ENCODE measurements at regions not wholly inside any gene's neighbourhood (a gene's known extent, or its start where the extent isn't known, plus 50 kb on each side); places are given as distances from the start of the nearest gene placed in this dataset.

DNA sequence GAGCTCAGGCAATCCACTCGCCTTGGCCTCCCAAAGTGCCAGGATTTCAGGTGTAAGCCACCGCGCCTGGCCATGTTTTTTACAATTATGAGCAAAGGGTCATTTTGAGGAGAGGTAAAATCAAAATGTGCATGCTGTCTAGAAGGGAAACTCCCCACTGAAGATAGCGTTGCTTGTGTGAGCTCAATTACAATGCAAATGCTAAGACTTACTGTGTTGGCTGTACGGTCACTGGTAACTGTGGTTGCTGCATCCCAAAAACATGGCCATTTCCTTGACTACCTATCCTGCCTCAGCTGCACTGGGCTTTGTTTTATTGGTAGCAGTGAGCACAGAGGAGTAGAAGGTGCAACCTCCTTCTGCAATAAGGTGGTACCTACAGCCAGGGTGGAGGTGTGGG lies 77.4 kb upstream of the SPATA31E1 start:
- no peak for DNase-seq (ENCODE audit: low read depth)
- ChIA-PET POLR2A (no interaction called here), CTCF (interaction anchor here (1.3 kb wide), 1 partner anchor 127 kb away, joined by 3 read pairs; no protein-coding TSS in a partner anchor)
- peaks cover 12% of the 10 kb centered on the region for H3K27me3 ChIP-seq (ENCODE audit: control insufficient read depth, insufficient read depth, low read length)
- no peak overlapping the region for H3K4me3 ChIP-seq (ENCODE audit: low read depth, low read length)
- H3K36me3 ChIP-seq (ENCODE audit: control insufficient read depth, insufficient read depth, low read length): no peaks in the 10 kb centered on the region
- TF ChIP-seq, protein P1, sequence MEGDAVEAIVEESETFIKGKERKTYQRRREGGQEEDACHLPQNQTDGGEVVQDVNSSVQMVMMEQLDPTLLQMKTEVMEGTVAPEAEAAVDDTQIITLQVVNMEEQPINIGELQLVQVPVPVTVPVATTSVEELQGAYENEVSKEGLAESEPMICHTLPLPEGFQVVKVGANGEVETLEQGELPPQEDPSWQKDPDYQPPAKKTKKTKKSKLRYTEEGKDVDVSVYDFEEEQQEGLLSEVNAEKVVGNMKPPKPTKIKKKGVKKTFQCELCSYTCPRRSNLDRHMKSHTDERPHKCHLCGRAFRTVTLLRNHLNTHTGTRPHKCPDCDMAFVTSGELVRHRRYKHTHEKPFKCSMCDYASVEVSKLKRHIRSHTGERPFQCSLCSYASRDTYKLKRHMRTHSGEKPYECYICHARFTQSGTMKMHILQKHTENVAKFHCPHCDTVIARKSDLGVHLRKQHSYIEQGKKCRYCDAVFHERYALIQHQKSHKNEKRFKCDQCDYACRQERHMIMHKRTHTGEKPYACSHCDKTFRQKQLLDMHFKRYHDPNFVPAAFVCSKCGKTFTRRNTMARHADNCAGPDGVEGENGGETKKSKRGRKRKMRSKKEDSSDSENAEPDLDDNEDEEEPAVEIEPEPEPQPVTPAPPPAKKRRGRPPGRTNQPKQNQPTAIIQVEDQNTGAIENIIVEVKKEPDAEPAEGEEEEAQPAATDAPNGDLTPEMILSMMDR (IDR thresholded peaks at IDR 0.05; ENCODE audit: insufficient read depth, low read depth, low read length): no peak

DNA sequence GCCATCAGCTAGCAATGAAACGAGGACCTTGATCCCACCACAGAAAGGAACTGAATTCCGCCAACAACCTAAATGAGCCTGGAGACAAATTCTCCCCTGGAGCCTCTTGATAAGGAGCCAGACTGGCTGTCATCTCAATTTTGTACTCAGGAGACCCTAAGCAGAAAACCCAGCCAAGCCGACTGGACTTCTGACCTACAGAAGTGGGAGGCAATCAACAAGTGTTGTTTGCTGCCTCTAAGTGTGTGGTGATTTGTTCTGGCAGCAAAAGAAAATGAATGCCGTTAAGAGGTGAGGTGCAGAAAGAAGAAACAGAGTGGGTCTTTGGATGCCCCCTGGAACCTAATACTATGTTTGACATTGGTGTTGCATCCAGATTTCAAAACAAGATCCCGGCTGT lies 72.7 kb upstream of the SPATA31E1 start:
- peaks cover 9% of the 10 kb centered on the region for H3K27me3 ChIP-seq (ENCODE audit: control insufficient read depth, insufficient read depth, low read length)
- POLR2A ChIA-PET: no interaction called here
- no peak overlapping the region for H3K4me3 ChIP-seq (ENCODE audit: low read depth, low read length)
- no peaks in the 10 kb centered on the region for H3K36me3 ChIP-seq (ENCODE audit: control insufficient read depth, insufficient read depth, low read length)
- TF ChIP-seq, protein P1 (IDR thresholded peaks at IDR 0.05; ENCODE audit: insufficient read depth, low read depth, low read length): no peak
- CTCF ChIA-PET: interaction anchor here (3.9 to 4.9 kb wide), 2 partner anchors 9 to 126 kb away, joined by 21 to 55 read pairs; no protein-coding TSS in a partner anchor
- DNase-seq (ENCODE audit: low read depth): no peak

DNA sequence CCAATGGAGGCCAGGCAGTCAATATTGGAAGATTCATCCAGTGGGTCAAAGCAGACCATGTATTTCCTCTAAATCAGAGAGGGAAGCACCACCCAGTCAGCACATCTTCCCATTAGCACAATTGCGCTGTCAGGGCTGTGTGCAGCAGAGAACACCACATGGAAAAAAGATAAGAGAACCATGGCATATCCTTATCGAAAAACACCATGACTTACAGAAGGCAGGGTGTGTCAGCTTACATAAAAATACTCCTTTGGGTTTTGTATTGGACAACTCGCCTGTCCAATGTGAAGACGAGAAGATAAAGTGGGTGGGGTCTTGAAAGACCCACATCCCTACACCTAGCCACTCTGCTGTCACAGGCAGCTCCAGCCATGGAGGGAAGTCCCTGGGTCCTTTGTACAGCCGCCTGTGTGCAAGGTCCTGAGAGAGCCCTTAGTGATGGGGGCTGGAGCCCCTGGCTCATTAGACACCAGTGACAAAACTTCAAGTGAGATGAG lies 71.9 kb upstream of the SPATA31E1 start:
- H3K4me3 ChIP-seq (ENCODE audit: low read depth, low read length): no peak overlapping the region
- peaks cover 6% of the 10 kb centered on the region for H3K27me3 ChIP-seq (ENCODE audit: control insufficient read depth, insufficient read depth, low read length)
- no peak for DNase-seq (ENCODE audit: low read depth)
- ChIA-PET POLR2A (no interaction called here), CTCF (interaction anchor here (0.7 to 4.9 kb wide), 6 partner anchors 9 to 148 kb away, joined by 3 to 55 read pairs (median 6); no protein-coding TSS in a partner anchor)
- TF ChIP-seq, protein P1 (IDR thresholded peaks at IDR 0.05; ENCODE audit: insufficient read depth, low read depth, low read length): no peak
- H3K36me3 ChIP-seq (ENCODE audit: control insufficient read depth, insufficient read depth, low read length): no peaks in the 10 kb centered on the region

DNA sequence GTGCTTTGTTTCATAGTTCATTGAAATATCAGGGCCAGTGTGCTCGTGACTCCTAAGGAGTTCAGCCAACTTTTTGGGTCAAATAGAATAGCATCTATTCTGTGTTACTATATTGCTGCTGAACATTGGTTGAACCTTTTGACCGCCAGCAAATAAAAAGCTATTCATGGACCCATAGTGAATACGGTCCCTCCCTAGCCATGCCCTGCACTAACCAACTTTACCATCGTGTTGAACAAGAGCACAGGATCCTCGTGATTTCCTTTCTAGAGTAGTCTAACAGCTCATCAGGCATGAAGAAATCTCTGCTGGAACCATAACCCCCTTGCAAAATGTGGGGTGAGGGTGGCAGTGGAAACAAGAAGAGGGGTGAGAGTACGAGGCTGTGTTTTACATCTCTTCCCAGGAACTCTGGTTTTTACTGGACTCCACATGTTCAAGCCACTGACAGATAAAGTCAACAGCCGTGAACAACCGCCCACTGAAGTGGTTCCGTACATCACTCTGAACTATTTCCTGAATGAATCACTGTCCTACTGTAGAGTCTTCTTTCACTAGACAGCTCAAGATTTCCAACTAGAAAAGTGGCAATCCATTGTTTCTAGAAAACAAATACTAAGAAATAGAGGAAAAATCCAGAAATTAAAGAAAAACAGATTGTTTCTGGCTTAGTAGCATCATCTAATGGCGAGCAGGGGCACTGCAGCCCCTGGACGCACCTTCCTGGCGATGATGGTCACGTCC lies 70.1 kb upstream of the SPATA31E1 start:
- TF ChIP-seq, protein P1 (IDR thresholded peaks at IDR 0.05; ENCODE audit: insufficient read depth, low read depth, low read length): peak; percentile 97
- Histone ChIP-seq H3K4me3 (ENCODE audit: low read depth, low read length) (no peak overlapping the region), H3K27me3 (ENCODE audit: control insufficient read depth, insufficient read depth, low read length) (peaks cover 5% of the 10 kb centered on the region), H3K36me3 (ENCODE audit: control insufficient read depth, insufficient read depth, low read length) (no peaks in the 10 kb centered on the region)
- ChIA-PET POLR2A (no interaction called here), CTCF (interaction anchor here (0.7 to 4.9 kb wide), 13 partner anchors 11 to 136 kb away, joined by 3 to 55 read pairs (median 5); partner anchors contain the start of gene CTSL)
- DNase-seq (ENCODE audit: low read depth): peak; percentile 31

DNA sequence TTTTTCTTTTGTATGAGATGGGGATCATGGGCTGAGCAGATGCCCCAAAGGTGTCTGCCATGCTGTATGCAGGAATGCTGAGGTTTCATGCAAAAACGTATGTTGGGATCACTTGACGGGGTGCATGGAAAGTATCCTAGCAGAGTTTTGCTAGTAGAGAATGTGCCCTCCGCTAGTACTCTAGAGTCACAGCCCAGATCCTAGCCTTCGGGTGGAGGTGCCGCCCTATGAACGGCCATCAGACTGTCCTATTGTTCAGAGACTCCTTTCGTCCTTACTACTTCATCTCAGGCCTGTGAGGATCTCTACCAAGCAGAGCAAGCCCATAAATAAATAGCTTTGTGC lies 69.6 kb upstream of the SPATA31E1 start:
- DNase-seq (ENCODE audit: low read depth): no peak
- ChIA-PET POLR2A (no interaction called here), CTCF (interaction anchor here (0.9 to 4.9 kb wide), 9 partner anchors 12 to 137 kb away, joined by 4 to 55 read pairs (median 5); no protein-coding TSS in a partner anchor)
- peaks cover 5% of the 10 kb centered on the region for H3K27me3 ChIP-seq (ENCODE audit: control insufficient read depth, insufficient read depth, low read length)
- H3K4me3 ChIP-seq (ENCODE audit: low read depth, low read length): no peak overlapping the region
- TF ChIP-seq, protein P1 (IDR thresholded peaks at IDR 0.05; ENCODE audit: insufficient read depth, low read depth, low read length): no peak
- H3K36me3 ChIP-seq (ENCODE audit: control insufficient read depth, insufficient read depth, low read length): no peaks in the 10 kb centered on the region

Measured in BJ (cell line).